GM23338 (cell line): ENCODE measurements at regions not wholly inside any gene's neighbourhood (a gene's known extent, or its start where the extent isn't known, plus 50 kb on each side); places are given as distances from the start of the nearest gene placed in this dataset.

Experiments used
- ATAC-seq: fragments of 200-7000 bp; cut with Tn5 transposase; 3 replicates; pipeline ENCODE4 v1.9.1; 2020
- DNase-seq: peaks from one replicate; pipeline ENCODE4 v3.0.0-alpha.2; 2015; ENCODE audit warnings: low spot score
- H2AFZ ChIP-seq: fragments of 200-600 bp; sonication (generic); 2 replicates; pipeline ENCODE4 v1.8.0; 2016; ENCODE audit warnings: antibody characterized with exemption, mild to moderate bottlenecking, moderate library complexity
- H3F3A ChIP-seq: fragments of 200-600 bp; sonication (generic); replicated peaks from 2 replicates; pipeline ENCODE4 v1.8.0; 2017; ENCODE audit warnings: antibody characterized with exemption, mixed run types, low read depth
- H3K27ac ChIP-seq: fragments of 200-600 bp; sonication (generic); 2 replicates; pipeline ENCODE4 v1.6.1; 2016; ENCODE audit warnings: low read depth
- H3K27me3 ChIP-seq: fragments of 200-600 bp; sonication (generic); 2 replicates; pipeline ENCODE4 v1.8.0; 2016; ENCODE audit warnings: mild to moderate bottlenecking, mixed run types, moderate library complexity; ENCODE audit not compliant: insufficient read depth
- H3K36me3 ChIP-seq: fragments of 200-600 bp; sonication (generic); 2 replicates; pipeline ENCODE4 v1.8.0; 2016; ENCODE audit warnings: mild to moderate bottlenecking; ENCODE audit not compliant: insufficient read depth
- H3K4me1 ChIP-seq: fragments of 200-600 bp; sonication (generic); 2 replicates; pipeline ENCODE4 v1.8.0; 2016; ENCODE audit warnings: mild to moderate bottlenecking, moderate library complexity; ENCODE audit not compliant: insufficient read depth
- H3K4me2 ChIP-seq: fragments of 200-600 bp; sonication (generic); 2 replicates; pipeline ENCODE4 v1.7.1; 2017; ENCODE audit warnings: mixed run types
- H3K4me3 ChIP-seq: fragments of 200-600 bp; sonication (generic); 2 replicates; pipeline ENCODE4 v1.6.1; 2016; ENCODE audit warnings: mixed run types
- H3K79me2 ChIP-seq: fragments of 200-600 bp; sonication (generic); replicated peaks from 2 replicates; pipeline ENCODE4 v1.8.0; 2017; ENCODE audit warnings: mild to moderate bottlenecking; ENCODE audit not compliant: insufficient read depth
- H3K9me2 ChIP-seq: fragments of 200-600 bp; sonication (generic); 2 replicates; pipeline ENCODE4 v1.8.0; 2017; ENCODE audit not compliant: insufficient read depth
- H4K20me1 ChIP-seq: fragments of 200-600 bp; sonication (generic); replicated peaks from 2 replicates; pipeline ENCODE4 v1.8.0; 2017; ENCODE audit warnings: mild to moderate bottlenecking; ENCODE audit not compliant: insufficient read depth
- H3K27ac Mint-ChIP-seq: 2 replicates; pipeline ENCODE4 v1.8.0; 2020; ENCODE audit warnings: inconsistent platforms, mild to moderate bottlenecking, moderate library complexity, mixed read lengths
- H3K27me3 Mint-ChIP-seq: 3 replicates; pipeline ENCODE4 v1.8.0; 2022; ENCODE audit warnings: low read depth, mild to moderate bottlenecking, moderate library complexity, mixed read lengths, inconsistent platforms; ENCODE audit not compliant: insufficient read depth, poor library complexity
- H3K36me3 Mint-ChIP-seq: 3 replicates; pipeline ENCODE4 v1.8.0; 2021; ENCODE audit warnings: low read depth, mild to moderate bottlenecking, inconsistent platforms, moderate library complexity, mixed read lengths
- H3K4me1 Mint-ChIP-seq: 3 replicates; pipeline ENCODE4 v1.8.0; 2020; ENCODE audit warnings: mild to moderate bottlenecking, inconsistent platforms, mixed read lengths
- H3K4me3 Mint-ChIP-seq: 3 replicates; pipeline ENCODE4 v1.8.0; 2021; ENCODE audit warnings: moderate library complexity, mild to moderate bottlenecking, inconsistent platforms, mixed read lengths
- H3K9me3 Mint-ChIP-seq: 3 replicates; pipeline ENCODE4 v1.8.0; 2020; ENCODE audit warnings: moderate library complexity, mild to moderate bottlenecking, inconsistent platforms, mixed read lengths
- CREB1 ChIP-seq: fragments of 250-450 bp; sonication (Bioruptor Pico); IDR thresholded peaks from 2 replicates; pipeline ENCODE4 v1.5.0; 2020; ENCODE audit warnings: low read depth, mild to moderate bottlenecking, moderate library complexity
- ETS1 ChIP-seq: IDR thresholded peaks from 2 replicates; pipeline ENCODE4 v1.6.1; 2016; ENCODE audit warnings: antibody characterized with exemption
- EZH2 ChIP-seq: fragments of 200-600 bp; sonication (generic); IDR thresholded peaks from one replicate; pipeline ENCODE4 v1.8.0; 2017; ENCODE audit warnings: antibody characterized with exemption, mild to moderate bottlenecking, low read depth; ENCODE audit not compliant: unreplicated experiment
- EZH2phosphoT487 ChIP-seq: fragments of 200-600 bp; sonication (generic); IDR thresholded peaks from one replicate; pipeline ENCODE4 v1.8.1; 2018; ENCODE audit warnings: antibody characterized with exemption; ENCODE audit not compliant: unreplicated experiment
- JUNB ChIP-seq: IDR thresholded peaks from one replicate; pipeline ENCODE4 v1.6.1; 2016; ENCODE audit warnings: antibody characterized with exemption; ENCODE audit not compliant: unreplicated experiment
- NANOG ChIP-seq: IDR thresholded peaks from 2 replicates; pipeline ENCODE4 v1.6.1; 2016; ENCODE audit warnings: antibody characterized with exemption, borderline replicate concordance
- POLR2AphosphoS5 ChIP-seq: IDR thresholded peaks from 2 replicates; pipeline ENCODE4 v1.6.1; 2016; ENCODE audit warnings: antibody characterized with exemption, low read depth
- REST ChIP-seq: IDR thresholded peaks from one replicate; pipeline ENCODE4 v1.6.1; 2018; ENCODE audit warnings: antibody characterized with exemption; ENCODE audit not compliant: unreplicated experiment
- STAT1 ChIP-seq: IDR thresholded peaks from one replicate; pipeline ENCODE4 v1.6.1; 2016; ENCODE audit warnings: antibody characterized with exemption; ENCODE audit not compliant: unreplicated experiment
- ZNF114 ChIP-seq: fragments of 250-450 bp; sonication (Bioruptor Pico); IDR thresholded peaks from 2 replicates; pipeline ENCODE4 v1.5.0; 2020; ENCODE audit warnings: mild to moderate bottlenecking, moderate library complexity
- ZNF331 ChIP-seq: fragments of 250-450 bp; sonication (Bioruptor Pico); IDR thresholded peaks from 2 replicates; pipeline ENCODE4 v1.5.0; 2020; ENCODE audit warnings: low read depth, mild to moderate bottlenecking, moderate library complexity
- ZNF462 ChIP-seq: fragments of 250-450 bp; sonication (Bioruptor Pico); IDR thresholded peaks from 2 replicates; pipeline ENCODE4 v1.5.0; 2020; ENCODE audit warnings: mild to moderate bottlenecking, moderate library complexity
- TF ChIP-seq, protein P1 (sequence below), 2 experiments: fragments of 200-600 bp in 1 of 2; sonication (generic) in 1 of 2; conservative IDR thresholded peaks; 2 replicates each; pipeline versions ENCODE4 v1.5.1 to v1.6.1; 2016 to 2017; ENCODE audit warnings: antibody characterized with exemption in 2 of 2, low read depth in 2 of 2, mild to moderate bottlenecking in 2 of 2, moderate library complexity in 1 of 2

DNA sequence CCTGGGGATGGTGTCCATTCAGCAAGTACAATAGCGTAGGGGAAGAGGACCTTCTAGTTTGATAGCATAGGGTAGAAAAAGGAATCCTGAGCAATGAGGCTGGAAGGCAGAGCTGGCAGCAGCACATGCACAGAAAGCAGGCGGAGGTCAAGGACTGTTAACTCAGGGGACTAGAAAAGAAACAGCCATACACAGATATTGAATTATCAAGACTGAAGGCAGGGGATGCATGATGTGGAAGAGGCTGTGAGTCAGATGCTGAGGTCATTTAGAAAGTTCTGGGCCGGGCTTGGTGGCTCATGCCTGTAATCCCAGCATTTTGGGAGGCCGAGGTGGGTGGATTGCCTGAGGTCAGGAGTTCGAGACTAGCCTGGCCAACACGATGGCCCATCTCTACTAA, 65.6 kb downstream of the OPTC start:
- no peak overlapping the region for H3K4me3 Mint-ChIP-seq
- no peaks in the 10 kb centered on the region for H3K36me3 ChIP-seq
- no peak overlapping the region for H3K4me3 ChIP-seq
- no peaks in the 10 kb centered on the region for H4K20me1 ChIP-seq
- no peak overlapping the region for H3K27ac ChIP-seq
- ATAC-seq (no peak), DNase-seq (no peak)
- no peaks in the 10 kb centered on the region for H3K79me2 ChIP-seq
- TF ChIP-seq ZNF114: no peak
- TF ChIP-seq NANOG: no peak
- TF ChIP-seq POLR2AphosphoS5: no peak
- no peak for TF ChIP-seq ZNF331 (CRISPR knock-in tag)
- TF ChIP-seq ZNF462 (CRISPR knock-in tag): no peak
- TF ChIP-seq, protein P1, sequence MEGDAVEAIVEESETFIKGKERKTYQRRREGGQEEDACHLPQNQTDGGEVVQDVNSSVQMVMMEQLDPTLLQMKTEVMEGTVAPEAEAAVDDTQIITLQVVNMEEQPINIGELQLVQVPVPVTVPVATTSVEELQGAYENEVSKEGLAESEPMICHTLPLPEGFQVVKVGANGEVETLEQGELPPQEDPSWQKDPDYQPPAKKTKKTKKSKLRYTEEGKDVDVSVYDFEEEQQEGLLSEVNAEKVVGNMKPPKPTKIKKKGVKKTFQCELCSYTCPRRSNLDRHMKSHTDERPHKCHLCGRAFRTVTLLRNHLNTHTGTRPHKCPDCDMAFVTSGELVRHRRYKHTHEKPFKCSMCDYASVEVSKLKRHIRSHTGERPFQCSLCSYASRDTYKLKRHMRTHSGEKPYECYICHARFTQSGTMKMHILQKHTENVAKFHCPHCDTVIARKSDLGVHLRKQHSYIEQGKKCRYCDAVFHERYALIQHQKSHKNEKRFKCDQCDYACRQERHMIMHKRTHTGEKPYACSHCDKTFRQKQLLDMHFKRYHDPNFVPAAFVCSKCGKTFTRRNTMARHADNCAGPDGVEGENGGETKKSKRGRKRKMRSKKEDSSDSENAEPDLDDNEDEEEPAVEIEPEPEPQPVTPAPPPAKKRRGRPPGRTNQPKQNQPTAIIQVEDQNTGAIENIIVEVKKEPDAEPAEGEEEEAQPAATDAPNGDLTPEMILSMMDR (conservative IDR thresholded peaks at IDR 0.05; ENCODE audit: low read depth in 2 of 2): no peak
- TF ChIP-seq REST: no peak
- TF ChIP-seq JUNB: no peak
- no peak for TF ChIP-seq EZH2phosphoT487
- no peak for TF ChIP-seq CREB1 (CRISPR knock-in tag)
- TF ChIP-seq STAT1: no peak
- no peak for TF ChIP-seq ETS1
- no peak for TF ChIP-seq EZH2
- H3F3A ChIP-seq: 0 out of 2 replicates have a peak, but pooled peaks cover 3% of the 10 kb centered on the region
- no peak overlapping the region for H2AFZ ChIP-seq
- H3K27me3 Mint-ChIP-seq: peaks cover 5% of the 10 kb centered on the region
- H3K4me1 ChIP-seq: peaks cover 42% of the 10 kb centered on the region
- peaks cover 6% of the 10 kb centered on the region; the same call in 1 of the 2 replicates for H3K9me2 ChIP-seq
- peaks cover 36% of the 10 kb centered on the region for H3K4me1 Mint-ChIP-seq
- no peak overlapping the region for H3K27ac Mint-ChIP-seq
- H3K9me3 Mint-ChIP-seq: no peaks in the 10 kb centered on the region
- no peaks in the 10 kb centered on the region for H3K36me3 Mint-ChIP-seq
- H3K27me3 ChIP-seq: no peaks in the 10 kb centered on the region
- H3K4me2 ChIP-seq: no peak overlapping the region
